Sigmoid colon (tissue), 6 donors: ENCODE measurements at regions not wholly inside any gene's neighbourhood (a gene's known extent, or its start where the extent isn't known, plus 50 kb on each side); places are given as distances from the start of the nearest gene placed in this dataset.

Experiments used
- DNase-seq: peaks from one replicate; pipeline ENCODE4 v3.0.0-alpha.2; 2019
- H3K27ac ChIP-seq, 4 donors: fragments of 200-600 bp; sonication (generic); one replicate each; pipeline ENCODE4 v1.5.1; 2016 to 2019; ENCODE audit warnings: mild to moderate bottlenecking in 1 of 4
- H3K27me3 ChIP-seq, 3 donors: fragments of 200-600 bp; sonication (generic); one replicate each; pipeline ENCODE4 v1.5.1; 2019; ENCODE audit warnings: mild to moderate bottlenecking in 1 of 3
- H3K36me3 ChIP-seq, 4 donors: fragments of 200-600 bp; sonication (generic); one replicate each; pipeline ENCODE4 v1.5.1; 2016 to 2019
- H3K4me1 ChIP-seq, 4 donors: fragments of 200-600 bp; sonication (generic); one replicate each; pipeline ENCODE4 v1.5.1; 2017 to 2019
- H3K4me3 ChIP-seq, 4 donors: fragments of 200-600 bp; sonication (generic); one replicate each; pipeline ENCODE4 v1.5.1; 2017 to 2019; ENCODE audit warnings: mild to moderate bottlenecking in 2 of 4, moderate library complexity in 1 of 4
- H3K9me3 ChIP-seq, 4 donors: fragments of 200-600 bp in 3 of 4; sonication (generic) in 3 of 4; one replicate each; pipeline versions ENCODE4 v1.5.1 to v1.6.1; 2013 to 2019
- EP300 ChIP-seq, 4 donors: sonication (generic); formaldehyde crosslinking; IDR thresholded peaks; one replicate each; pipeline ENCODE4 v1.6.1; 2017; ENCODE audit warnings: antibody characterized with exemption in 4 of 4
- POLR2A ChIP-seq, 2 donors: fragments of 450-650 bp; IDR thresholded peaks; one replicate each; pipeline ENCODE4 v1.6.1; 2016; ENCODE audit warnings: antibody characterized with exemption in 2 of 2, mild to moderate bottlenecking in 2 of 2, moderate library complexity in 2 of 2
- POLR2AphosphoS5 ChIP-seq, 4 donors: sonication (generic); formaldehyde crosslinking; IDR thresholded peaks; one replicate each; pipeline ENCODE4 v1.6.1; 2017; ENCODE audit warnings: antibody characterized with exemption in 4 of 4
- WGBS, 2 donors: extraction: QIAGEN DNeasy Blood & Tissue Kit; methylation state at CpG; one replicate each; pipeline ENCODE4 v1.1.7; 2013; 5-methylcytosine and 5-hydroxymethylcytosine counted together
- intact Hi-C: fragments of 100-400 bp; cut with DNase I; formaldehyde crosslinking; loops from one replicate; pipeline ENCODE4 v1.15.1; 2023
- TF ChIP-seq, protein P1 (sequence below), 4 experiments: fragments of 450-650 bp in 3 of 4; fragments of 200-600 bp in 1 of 4; IDR thresholded peaks; one replicate each; pipeline ENCODE4 v1.5.1; 2016 to 2019; ENCODE audit warnings: antibody characterized with exemption in 4 of 4, mild to moderate bottlenecking in 3 of 4, moderate library complexity in 2 of 4
- donor health status: healthy with polysubstance abuse.
- donor health status: healthy.

DNA sequence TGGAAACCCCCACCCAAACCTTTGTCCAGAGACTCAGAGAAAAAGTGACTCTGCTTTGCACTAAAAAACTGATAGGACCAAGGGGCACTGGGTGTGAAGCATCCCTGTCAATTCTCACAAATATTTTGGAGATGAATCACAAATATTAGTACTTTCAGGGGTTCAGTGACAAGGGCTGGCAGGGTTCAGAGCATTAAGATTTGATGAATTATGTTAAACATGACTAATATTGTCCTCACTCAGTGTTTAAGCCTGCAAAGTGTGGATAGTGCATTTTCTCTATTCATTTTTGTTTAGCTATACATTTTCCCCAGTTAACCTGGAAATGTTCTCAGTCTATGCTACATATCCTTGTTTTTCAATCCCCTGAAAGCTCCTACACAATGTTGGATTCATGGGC is 65.3 kb upstream of the CCDC68 start:
- no peak for TF ChIP-seq EP300 (IDR thresholded peaks at IDR 0.05)
- TF ChIP-seq, protein P1, sequence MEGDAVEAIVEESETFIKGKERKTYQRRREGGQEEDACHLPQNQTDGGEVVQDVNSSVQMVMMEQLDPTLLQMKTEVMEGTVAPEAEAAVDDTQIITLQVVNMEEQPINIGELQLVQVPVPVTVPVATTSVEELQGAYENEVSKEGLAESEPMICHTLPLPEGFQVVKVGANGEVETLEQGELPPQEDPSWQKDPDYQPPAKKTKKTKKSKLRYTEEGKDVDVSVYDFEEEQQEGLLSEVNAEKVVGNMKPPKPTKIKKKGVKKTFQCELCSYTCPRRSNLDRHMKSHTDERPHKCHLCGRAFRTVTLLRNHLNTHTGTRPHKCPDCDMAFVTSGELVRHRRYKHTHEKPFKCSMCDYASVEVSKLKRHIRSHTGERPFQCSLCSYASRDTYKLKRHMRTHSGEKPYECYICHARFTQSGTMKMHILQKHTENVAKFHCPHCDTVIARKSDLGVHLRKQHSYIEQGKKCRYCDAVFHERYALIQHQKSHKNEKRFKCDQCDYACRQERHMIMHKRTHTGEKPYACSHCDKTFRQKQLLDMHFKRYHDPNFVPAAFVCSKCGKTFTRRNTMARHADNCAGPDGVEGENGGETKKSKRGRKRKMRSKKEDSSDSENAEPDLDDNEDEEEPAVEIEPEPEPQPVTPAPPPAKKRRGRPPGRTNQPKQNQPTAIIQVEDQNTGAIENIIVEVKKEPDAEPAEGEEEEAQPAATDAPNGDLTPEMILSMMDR (IDR thresholded peaks at IDR 0.05) = no peak
- no peak for TF ChIP-seq POLR2A (IDR thresholded peaks at IDR 0.05)
- TF ChIP-seq POLR2AphosphoS5 (IDR thresholded peaks at IDR 0.05) = no peak
- no peaks in the 10 kb centered on the region for H3K27me3 ChIP-seq
- no peak overlapping the region for H3K4me3 ChIP-seq
- H3K36me3 ChIP-seq = no peaks in the 10 kb centered on the region
- DNase-seq = no peak
- no peak overlapping the region for H3K27ac ChIP-seq
- no peaks in the 10 kb centered on the region for H3K4me1 ChIP-seq
- intact Hi-C loops = no loop called here
- no peaks in the 10 kb centered on the region for H3K9me3 ChIP-seq

GRCh38 chr18:55018602-55019001 is 59.3 kb upstream of the CCDC68 start:
- TF ChIP-seq EP300 (IDR thresholded peaks at IDR 0.05) (no peak), POLR2A (IDR thresholded peaks at IDR 0.05) (no peak), POLR2AphosphoS5 (IDR thresholded peaks at IDR 0.05) (no peak)
- TF ChIP-seq, protein P1 (IDR thresholded peaks at IDR 0.05) = no peak

GRCh38 chr18:55014095-55014494 is 54.8 kb upstream of the CCDC68 start:
- intact Hi-C loops = no loop called here
- no peaks in the 10 kb centered on the region for H3K9me3 ChIP-seq
- no peak for DNase-seq
- H3K27ac ChIP-seq = no peak overlapping the region
- 96 to 97% methylated on average over 3 of the region's 3 CpGs for WGBS, 2 donors
- no peaks in the 10 kb centered on the region for H3K36me3 ChIP-seq
- TF ChIP-seq POLR2A (IDR thresholded peaks at IDR 0.05) = no peak
- TF ChIP-seq, protein P1 (IDR thresholded peaks at IDR 0.05) = no peak
- TF ChIP-seq POLR2AphosphoS5 (IDR thresholded peaks at IDR 0.05) = no peak
- TF ChIP-seq EP300 (IDR thresholded peaks at IDR 0.05) = no peak
- H3K4me1 ChIP-seq = no peaks in the 10 kb centered on the region
- no peaks in the 10 kb centered on the region for H3K27me3 ChIP-seq
- H3K4me3 ChIP-seq = no peak overlapping the region

More at GRCh38 chr18:55018602-55019001, 59.3 kb upstream of the CCDC68 start:
- H3K36me3 ChIP-seq = no peaks in the 10 kb centered on the region
- intact Hi-C loops = no loop called here
- H3K4me3 ChIP-seq = no peak overlapping the region
- DNase-seq = no peak
- H3K4me1 ChIP-seq = no peaks in the 10 kb centered on the region
- H3K9me3 ChIP-seq = no peaks in the 10 kb centered on the region
- no peaks in the 10 kb centered on the region for H3K27me3 ChIP-seq
- H3K27ac ChIP-seq = no peak overlapping the region

GRCh38 chr18:55013685-55014084 is 54.4 kb upstream of the CCDC68 start:
- TF ChIP-seq POLR2A (IDR thresholded peaks at IDR 0.05) (no peak), POLR2AphosphoS5 (IDR thresholded peaks at IDR 0.05) (no peak), EP300 (IDR thresholded peaks at IDR 0.05) (no peak)
- TF ChIP-seq, protein P1 (IDR thresholded peaks at IDR 0.05) = no peak
- H3K9me3 ChIP-seq = no peaks in the 10 kb centered on the region
- no peaks in the 10 kb centered on the region for H3K27me3 ChIP-seq
- no peak for DNase-seq
- intact Hi-C loops = no loop called here
- H3K4me3 ChIP-seq = no peak overlapping the region
- H3K36me3 ChIP-seq = no peaks in the 10 kb centered on the region
- no peak overlapping the region for H3K27ac ChIP-seq
- H3K4me1 ChIP-seq = no peaks in the 10 kb centered on the region

- Histone ChIP-seq H3K9me3 (no peaks in the 10 kb centered on the region), H3K4me3 (no peak overlapping the region), H3K27me3 (no peaks in the 10 kb centered on the region), H3K4me1 (no peaks in the 10 kb centered on the region), H3K27ac (no peak overlapping the region), H3K36me3 (no peaks in the 10 kb centered on the region)
- TF ChIP-seq POLR2AphosphoS5 (IDR thresholded peaks at IDR 0.05) (no peak), EP300 (IDR thresholded peaks at IDR 0.05) (no peak), POLR2A (IDR thresholded peaks at IDR 0.05) (no peak)
- TF ChIP-seq, protein P1 (IDR thresholded peaks at IDR 0.05) = no peak
- intact Hi-C loops = no loop called here
- no peak for DNase-seq
- WGBS, 2 donors = 87 to 90% methylated on average over 3 of the region's 3 CpGs
Measured at GRCh38 chr18:55013086-55013485, 53.8 kb upstream of the CCDC68 start.
